HepG2 (cell line): ENCODE measurements at regions not wholly inside any gene's neighbourhood (a gene's known extent, or its start where the extent isn't known, plus 50 kb on each side); places are given as distances from the start of the nearest gene placed in this dataset.

Experiments
- ATAC-seq: fragments of 200-7000 bp; cut with Tn5 transposase; 3 replicates; pipeline ENCODE4 v1.9.1; 2020; ENCODE audit warnings: mild to moderate bottlenecking, moderate library complexity
- BruUV-seq: library from RNA; stranded (reverse); fragments of 400-500 nt; replicated peaks from 2 replicates; lab custom pipeline; 2021; lab: Mats Ljungman, UMichigan
- CTCF ChIA-PET: fragments of 300-600 bp; formaldehyde crosslinking; extraction: SDS; loops from one replicate; lab custom pipeline; 2021; ENCODE audit warnings: low total read pairs, inconsistent platforms, low intra/inter-chr PET ratio; lab: Yijun Ruan, JAX
- POLR2A ChIA-PET: fragments of 350-600 bp; sonication (Branson Sonifier 250); formaldehyde crosslinking; loops from one replicate; lab custom pipeline; 2020; ENCODE audit warnings: antibody characterized with exemption, inconsistent platforms; lab: Yijun Ruan, JAX
- DNase-seq: peaks from one replicate; pipeline ENCODE4 v3.0.0-alpha.2; 2015; ENCODE audit warnings: low spot score
- FAIRE-seq: peaks from 3 replicates; lab custom pipeline; 2011; peaks lifted over from hg19 to GRCh38; lab: Jason Lieb, UNC
- H2AFZ ChIP-seq: one replicate; pipeline ENCODE4 v1.6.1; 2011; ENCODE audit warnings: low read length, inconsistent platforms
- H3K27ac ChIP-seq: fragments of 300-600 bp; 3 replicates; pipeline ENCODE4 v1.8.0; 2011; ENCODE audit warnings: mixed run types, mild to moderate bottlenecking, mixed read lengths, low read length, inconsistent platforms; ENCODE audit not compliant: insufficient read depth; ENCODE audit errors: extremely low read length
- H3K27me3 ChIP-seq, 2 experiments: fragments of 200-600 bp in 1 of 2; 2 replicates in 1 of 2; 3 replicates in 1 of 2; pipeline versions ENCODE4 v1.6.0 to v1.8.0; 2011; ENCODE audit warnings: low read length in 2 of 2, mild to moderate bottlenecking in 2 of 2, moderate library complexity in 2 of 2, inconsistent platforms in 1 of 2; ENCODE audit not compliant: insufficient read depth in 2 of 2, control insufficient read depth in 1 of 2
- H3K36me3 ChIP-seq, 2 experiments: fragments of 200-600 bp in 1 of 2; replicated peaks in 1 of 2; 2 replicates in 1 of 2; 3 replicates in 1 of 2; pipeline versions ENCODE4 v1.5.1 to v1.8.0; 2011; ENCODE audit warnings: low read length in 2 of 2, inconsistent platforms in 1 of 2; ENCODE audit not compliant: insufficient read depth in 2 of 2, control insufficient read depth in 1 of 2
- H3K4me1 ChIP-seq: 2 replicates; pipeline ENCODE4 v1.5.1; 2012; ENCODE audit warnings: low read length, inconsistent platforms; ENCODE audit not compliant: insufficient read depth
- H3K4me2 ChIP-seq: 2 replicates; pipeline ENCODE4 v1.6.0; 2011; ENCODE audit warnings: low read depth, low read length, inconsistent platforms
- H3K4me3 ChIP-seq, 3 experiments: fragments of 200-600 bp in 1 of 3; sonication (generic), shearing (Covaris generic) in 1 of 3; replicated peaks in 1 of 3; 2 replicates each; pipeline ENCODE4 v1.5.1; 2011 to 2016; ENCODE audit warnings: low read length in 3 of 3, inconsistent platforms in 2 of 3, low read depth in 2 of 3, mild to moderate bottlenecking in 2 of 3, control low read depth in 1 of 3, mixed read lengths in 1 of 3; ENCODE audit not compliant: insufficient read depth in 1 of 3
- H3K79me2 ChIP-seq: one replicate; pipeline ENCODE4 v1.6.1; 2011; ENCODE audit warnings: low read length, inconsistent platforms; ENCODE audit not compliant: insufficient read depth
- H3K9ac ChIP-seq: 2 replicates; pipeline ENCODE4 v1.6.0; 2011; ENCODE audit warnings: mild to moderate bottlenecking, low read depth, low read length, inconsistent platforms; ENCODE audit not compliant: insufficient read depth
- H3K9me3 ChIP-seq: 2 replicates; pipeline ENCODE4 v1.5.1; 2012; ENCODE audit warnings: mild to moderate bottlenecking, low read length
- H4K20me1 ChIP-seq: 2 replicates; pipeline ENCODE4 v1.6.0; 2011; ENCODE audit warnings: inconsistent platforms, mild to moderate bottlenecking, low read length, moderate library complexity; ENCODE audit not compliant: insufficient read depth
- CCAR2 ChIP-seq: fragments of 200-400 bp; formaldehyde crosslinking; optimal IDR thresholded peaks from 2 replicates; pipeline ENCODE3; 2018; ENCODE audit warnings: low read depth, mild to moderate bottlenecking, low read length, moderate library complexity
- ERF ChIP-seq: IDR thresholded peaks from 2 replicates; pipeline ENCODE4 v1.6.1; 2018; ENCODE audit warnings: missing biosample characterization, missing genetic modification reagents
- FOXA1 ChIP-seq, 2 experiments: fragments of 450-650 bp in 1 of 2; sonication (generic) in 1 of 2; formaldehyde crosslinking in 1 of 2; IDR thresholded peaks; 2 replicates each; pipeline versions ENCODE4 v1.4.0 to v1.6.1; 2016 to 2020; ENCODE audit warnings: missing genetic modification reagents in 1 of 2
- HMGXB3 ChIP-seq: sonication (generic); formaldehyde crosslinking; IDR thresholded peaks from 2 replicates; pipeline ENCODE4 v1.4.0; 2020; ENCODE audit warnings: missing genetic modification reagents, borderline replicate concordance
- JARID2 ChIP-seq: sonication (generic); formaldehyde crosslinking; IDR thresholded peaks from 2 replicates; pipeline ENCODE4 v1.8.1; 2023; ENCODE audit warnings: missing genetic modification reagents, inconsistent platforms; ENCODE audit not compliant: insufficient replicate concordance
- RARA ChIP-seq: IDR thresholded peaks from 2 replicates; pipeline ENCODE4 v1.6.1; 2016; ENCODE audit warnings: missing genetic modification reagents, missing compliant biosample characterization
- REXO4 ChIP-seq: sonication (generic); formaldehyde crosslinking; IDR thresholded peaks from 2 replicates; pipeline ENCODE4 v1.8.0; 2022; ENCODE audit warnings: missing genetic modification reagents, mild to moderate bottlenecking, borderline replicate concordance
- SNAPC2 ChIP-seq: sonication (generic); formaldehyde crosslinking; IDR thresholded peaks from 2 replicates; pipeline ENCODE4 v1.8.1; 2022; ENCODE audit warnings: mild to moderate bottlenecking, missing genetic modification reagents
- TARDBP ChIP-seq: sonication (generic); formaldehyde crosslinking; IDR thresholded peaks from 2 replicates; pipeline ENCODE4 v1.8.0; 2022; ENCODE audit warnings: mild to moderate bottlenecking, missing genetic modification reagents
- ZNF460 ChIP-seq: sonication (generic); formaldehyde crosslinking; IDR thresholded peaks from 2 replicates; pipeline ENCODE4 v1.5.1; 2020; ENCODE audit warnings: missing genetic modification reagents, mild to moderate bottlenecking, borderline replicate concordance
- ZNF639 ChIP-seq: conservative IDR thresholded peaks from 2 replicates; pipeline ENCODE4 v1.6.1; 2018; ENCODE audit warnings: missing genetic modification reagents
- WGBS: methylation state at CpG from one replicate; pipeline ENCODE4 v1.1.6; 2017; ENCODE audit warnings: low lambda C conversion rate; 5-methylcytosine and 5-hydroxymethylcytosine counted together
- in situ Hi-C: cut with HindIII; loops from 2 replicates; pipeline ENCODE4 v1.10.0; 2017; ENCODE audit warnings: low pct_unique_long_range_greater_than_20kb; ENCODE audit not compliant: extremely low pct_ligation_motif_present
- intact Hi-C: fragments of 100-400 bp; cut with micrococcal nuclease; formaldehyde crosslinking; loops from one replicate; pipeline ENCODE4 v1.10.0; 2022; ENCODE audit not compliant: unreplicated experiment
- TF ChIP-seq, protein P1 (sequence below): sonication (generic); formaldehyde crosslinking; IDR thresholded peaks from 2 replicates; pipeline ENCODE4 v1.4.0; 2020; ENCODE audit warnings: missing genetic modification reagents; ENCODE audit errors: not compliant biosample characterization
- TF ChIP-seq, protein P2 (sequence below): sonication (generic); formaldehyde crosslinking; conservative IDR thresholded peaks from 2 replicates; pipeline ENCODE4 v1.4.0; 2020; ENCODE audit warnings: missing genetic modification reagents

DNA sequence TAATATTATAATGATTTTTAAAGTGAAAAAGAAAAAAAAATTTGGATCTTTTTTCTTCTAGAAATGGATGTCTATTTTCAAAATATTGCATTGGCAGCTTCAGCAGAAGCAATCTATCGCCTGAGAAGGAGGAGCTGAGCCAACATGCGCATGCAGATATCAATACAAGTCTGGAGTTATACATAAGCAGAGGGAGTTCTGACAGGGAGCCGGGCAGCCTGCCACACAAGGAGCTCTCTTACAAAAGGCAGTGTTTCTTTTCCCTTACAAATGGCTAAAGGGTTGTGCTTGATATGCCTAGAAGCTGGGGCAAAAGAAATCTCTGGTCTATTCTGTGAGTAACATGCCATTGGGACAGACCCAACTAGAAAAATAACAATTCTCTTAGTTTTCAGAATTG, 291.9 kb upstream of the TRIB2 start:
- FAIRE-seq (no peak), ATAC-seq (no peak), DNase-seq (no peak)
- CTCF ChIA-PET: no interaction called here
- no peak overlapping the region for H3K4me2 ChIP-seq
- no peaks in the 10 kb centered on the region for H3K79me2 ChIP-seq
- no peak overlapping the region for H3K4me3 ChIP-seq
- H4K20me1 ChIP-seq: no peaks in the 10 kb centered on the region
- POLR2A ChIA-PET: no interaction called here
- WGBS: 45% methylated on average over 3 of the region's 3 CpGs
- no peaks in the 10 kb centered on the region for H3K9me3 ChIP-seq
- intact Hi-C loops: no loop called here
- no peaks in the 10 kb centered on the region for H3K27me3 ChIP-seq
- H3K9ac ChIP-seq: no peak overlapping the region
- TF ChIP-seq SNAPC2 (CRISPR knock-in tag): no peak
- TF ChIP-seq TARDBP (CRISPR knock-in tag): no peak
- no peak for TF ChIP-seq REXO4 (CRISPR knock-in tag)
- no peak for TF ChIP-seq ERF (CRISPR knock-in tag)
- TF ChIP-seq, protein P1, sequence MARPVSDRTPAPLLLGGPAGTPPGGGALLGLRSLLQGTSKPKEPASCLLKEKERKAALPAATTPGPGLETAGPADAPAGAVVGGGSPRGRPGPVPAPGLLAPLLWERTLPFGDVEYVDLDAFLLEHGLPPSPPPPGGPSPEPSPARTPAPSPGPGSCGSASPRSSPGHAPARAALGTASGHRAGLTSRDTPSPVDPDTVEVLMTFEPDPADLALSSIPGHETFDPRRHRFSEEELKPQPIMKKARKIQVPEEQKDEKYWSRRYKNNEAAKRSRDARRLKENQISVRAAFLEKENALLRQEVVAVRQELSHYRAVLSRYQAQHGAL: no peak
- TF ChIP-seq JARID2 (CRISPR knock-in tag): no peak
- TF ChIP-seq, protein P2, sequence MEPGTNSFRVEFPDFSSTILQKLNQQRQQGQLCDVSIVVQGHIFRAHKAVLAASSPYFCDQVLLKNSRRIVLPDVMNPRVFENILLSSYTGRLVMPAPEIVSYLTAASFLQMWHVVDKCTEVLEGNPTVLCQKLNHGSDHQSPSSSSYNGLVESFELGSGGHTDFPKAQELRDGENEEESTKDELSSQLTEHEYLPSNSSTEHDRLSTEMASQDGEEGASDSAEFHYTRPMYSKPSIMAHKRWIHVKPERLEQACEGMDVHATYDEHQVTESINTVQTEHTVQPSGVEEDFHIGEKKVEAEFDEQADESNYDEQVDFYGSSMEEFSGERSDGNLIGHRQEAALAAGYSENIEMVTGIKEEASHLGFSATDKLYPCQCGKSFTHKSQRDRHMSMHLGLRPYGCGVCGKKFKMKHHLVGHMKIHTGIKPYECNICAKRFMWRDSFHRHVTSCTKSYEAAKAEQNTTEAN (CRISPR knock-in tag): no peak
- TF ChIP-seq HMGXB3 (CRISPR knock-in tag): no peak
- TF ChIP-seq ZNF639 (CRISPR knock-in tag): no peak
- TF ChIP-seq CCAR2: no peak
- TF ChIP-seq RARA (CRISPR knock-in tag): no peak
- no peak for TF ChIP-seq ZNF460 (CRISPR knock-in tag)
- TF ChIP-seq FOXA1 (IDR thresholded peaks at IDR 0.05): no peak
- no peak for TF ChIP-seq FOXA1 (CRISPR knock-in tag; IDR thresholded peaks at IDR 0.05)
- in situ Hi-C loops: no loop called here
- no peaks in the 10 kb centered on the region for H3K4me1 ChIP-seq
- no peak overlapping the region for H3K27ac ChIP-seq
- H2AFZ ChIP-seq: no peak overlapping the region
- H3K36me3 ChIP-seq: no peaks in the 10 kb centered on the region
- no TSS peak for BruUV-seq
